OCI-LY1 (cell line): ENCODE measurements at regions not wholly inside any gene's neighbourhood (a gene's known extent, or its start where the extent isn't known, plus 50 kb on each side); places are given as distances from the start of the nearest gene placed in this dataset.

Source experiments
- CTCF ChIP-seq: fragments of 200-600 bp; sonication (generic), shearing (Covaris generic); IDR thresholded peaks from 2 replicates; pipeline ENCODE4 v1.5.1; 2017; ENCODE audit warnings: mild to moderate bottlenecking, antibody characterized with exemption, low read length, moderate library complexity, mixed read lengths
- EZH2 ChIP-seq: fragments of 200-600 bp; sonication (generic), shearing (Covaris generic); IDR thresholded peaks from 2 replicates; pipeline ENCODE4 v1.8.0; 2017; ENCODE audit warnings: borderline replicate concordance, mixed run types, mild to moderate bottlenecking, antibody characterized with exemption, low read length, moderate library complexity, mixed read lengths

GRCh38 chr3:76554707-76555106 is 485.2 kb upstream of the ROBO2 start:
- no peak for TF ChIP-seq CTCF
- no peak for TF ChIP-seq EZH2
